GM12874 (cell line): ENCODE measurements at regions not wholly inside any gene's neighbourhood (a gene's known extent, or its start where the extent isn't known, plus 50 kb on each side); places are given as distances from the start of the nearest gene placed in this dataset.

ENCODE experiments used
- CTCF ChIP-seq: IDR thresholded peaks from 2 replicates; pipeline ENCODE4 v1.5.1; 2011; ENCODE audit warnings: low read depth, mild to moderate bottlenecking, control low read depth, low read length, moderate library complexity; ENCODE audit not compliant: insufficient read depth

- TF ChIP-seq CTCF: no peak
Observed at GRCh38 chr7:88638583-88638982, 120.9 kb upstream of the ZNF804B start.

GRCh38 chr7:88637795-88638194 is 121.7 kb upstream of the ZNF804B start:
- TF ChIP-seq CTCF: no peak

- no peak for TF ChIP-seq CTCF
Observed at GRCh38 chr7:88635149-88635548, 124.4 kb upstream of the ZNF804B start.

- TF ChIP-seq CTCF: no peak
Observed at GRCh38 chr7:88629559-88629958, 129.9 kb upstream of the ZNF804B start.

GRCh38 chr7:88628363-88629085 is 131.0 kb upstream of the ZNF804B start:
- no peak for TF ChIP-seq CTCF

GRCh38 chr7:88617185-88617584 is 142.3 kb upstream of the ZNF804B start:
- TF ChIP-seq CTCF: no peak

- no peak for TF ChIP-seq CTCF
Observed at GRCh38 chr7:88615336-88615735, 144.2 kb upstream of the ZNF804B start.

GRCh38 chr7:88614736-88615135 is 144.8 kb upstream of the ZNF804B start:
- no peak for TF ChIP-seq CTCF
